ENCODE measurements at regions not wholly inside any gene's neighbourhood (a gene's known extent, or its start where the extent isn't known, plus 50 kb on each side); places are given as distances from the start of the nearest gene placed in this dataset.
A peak's percentile ranks its signal among the peaks of the same experiment; 100 is the strongest.
"Not testable (repeated sequence)": the region's sequence is repeated elsewhere in the genome, so short reads cannot be mapped to it uniquely, and the experiment has no call there.

DNA sequence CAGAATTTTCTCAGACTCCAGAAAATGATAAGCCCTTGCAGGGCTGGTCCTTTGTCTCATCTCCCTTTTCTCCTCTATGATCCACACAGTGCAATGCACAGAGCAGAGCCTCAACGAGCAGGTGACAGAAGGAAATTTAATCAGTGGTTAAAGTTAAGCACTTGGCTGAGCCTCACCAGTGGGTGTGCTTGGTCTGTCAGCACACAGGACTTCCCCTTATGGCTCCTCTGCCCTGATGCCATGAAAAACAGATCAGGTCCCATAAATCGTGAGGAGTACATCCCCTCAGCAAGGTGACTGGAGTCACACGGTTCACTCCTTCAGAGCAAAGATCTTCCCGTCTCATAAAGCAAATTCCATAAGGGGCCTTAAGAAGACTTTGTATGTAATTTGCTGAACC, 818.2 kb downstream of the UQCRFS1 start:
- no peak for DNase-seq

DNA sequence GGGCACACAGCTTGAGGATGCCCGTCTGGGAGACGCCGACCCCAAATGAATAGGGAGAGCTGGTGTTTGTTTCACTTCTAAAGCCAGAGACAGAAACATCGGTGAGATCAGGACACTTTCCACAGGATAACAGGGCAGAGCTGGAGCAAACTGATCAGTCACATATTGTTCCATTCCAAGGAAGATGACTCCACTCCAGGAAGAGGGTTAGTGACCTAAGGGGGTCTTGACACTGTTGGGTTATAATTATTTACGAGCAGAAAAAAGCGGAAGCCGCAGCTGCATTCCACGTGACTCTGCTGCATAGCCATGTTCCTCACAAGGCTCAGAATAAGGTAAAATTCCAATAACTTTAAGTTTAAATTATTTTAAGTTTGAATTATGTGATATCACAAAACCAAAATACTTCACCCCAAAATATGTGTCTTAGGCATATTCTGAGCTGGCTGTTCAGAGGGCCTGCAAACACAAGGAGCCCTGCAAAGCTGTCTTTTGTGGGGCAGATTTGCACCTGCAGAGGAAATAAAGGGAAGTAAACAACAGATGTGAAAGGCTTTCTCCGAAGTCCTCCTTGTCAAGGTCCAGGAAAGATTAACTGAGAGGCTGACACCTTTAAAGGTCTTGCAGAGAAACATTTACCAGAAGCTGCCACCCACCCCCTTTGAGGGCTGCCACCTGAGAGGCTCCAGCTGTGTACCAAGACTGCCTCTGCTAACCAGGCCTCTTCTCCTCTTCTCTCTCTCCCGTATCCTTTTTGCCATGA, 819.2 kb downstream of the UQCRFS1 start:
- DNase-seq, result peak; percentile 19

GRCh38 chr19:28388988-28389387, 824.0 kb downstream of the UQCRFS1 start:
- no peak for DNase-seq

DNA sequence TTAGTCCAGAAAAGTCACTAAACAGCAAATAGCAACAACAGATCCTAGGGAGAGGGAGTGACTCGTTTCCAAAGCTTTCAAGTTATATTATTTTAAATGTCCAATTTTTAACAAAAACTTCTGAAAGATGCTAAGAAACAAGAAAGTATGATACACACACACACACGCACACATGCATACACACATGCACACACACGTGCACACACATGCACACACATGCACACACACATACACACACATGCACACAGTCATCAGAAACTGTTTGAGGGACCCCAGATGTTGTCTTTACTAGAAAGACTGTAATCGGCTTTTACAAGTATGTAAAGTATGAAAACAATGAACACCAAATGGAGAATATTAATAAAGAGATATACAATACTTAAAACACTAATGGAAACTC, 825.4 kb downstream of the UQCRFS1 start:
- DNase-seq, result no peak

GRCh38 chr19:28386470-28386869, 826.5 kb downstream of the UQCRFS1 start:
- DNase-seq, result no peak

- no peak for DNase-seq
Measured at GRCh38 chr19:28386066-28386465, 826.9 kb downstream of the UQCRFS1 start.

DNA sequence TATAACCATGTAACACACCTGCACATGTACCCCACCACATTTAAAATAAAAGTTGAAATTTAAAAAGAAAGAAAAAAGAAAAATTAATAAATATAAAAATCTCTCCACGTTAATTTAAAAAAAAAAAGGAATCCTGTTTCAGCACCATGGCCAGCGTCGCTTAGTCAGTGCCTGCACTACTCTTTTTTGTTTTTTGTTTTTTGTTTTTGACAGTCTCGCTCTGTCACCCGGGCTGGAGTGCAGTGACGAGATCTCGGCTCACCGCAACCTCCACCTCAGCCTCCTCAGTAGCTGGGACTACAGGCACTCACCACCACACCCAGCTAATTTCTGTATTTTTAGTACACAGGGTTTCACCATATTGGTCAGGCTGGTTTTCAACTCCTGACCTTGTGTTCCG, 835.9 kb downstream of the UQCRFS1 start:
- no peak for DNase-seq

- no peak for DNase-seq
Measured at GRCh38 chr19:28374971-28375370, 838.0 kb downstream of the UQCRFS1 start.

DNA sequence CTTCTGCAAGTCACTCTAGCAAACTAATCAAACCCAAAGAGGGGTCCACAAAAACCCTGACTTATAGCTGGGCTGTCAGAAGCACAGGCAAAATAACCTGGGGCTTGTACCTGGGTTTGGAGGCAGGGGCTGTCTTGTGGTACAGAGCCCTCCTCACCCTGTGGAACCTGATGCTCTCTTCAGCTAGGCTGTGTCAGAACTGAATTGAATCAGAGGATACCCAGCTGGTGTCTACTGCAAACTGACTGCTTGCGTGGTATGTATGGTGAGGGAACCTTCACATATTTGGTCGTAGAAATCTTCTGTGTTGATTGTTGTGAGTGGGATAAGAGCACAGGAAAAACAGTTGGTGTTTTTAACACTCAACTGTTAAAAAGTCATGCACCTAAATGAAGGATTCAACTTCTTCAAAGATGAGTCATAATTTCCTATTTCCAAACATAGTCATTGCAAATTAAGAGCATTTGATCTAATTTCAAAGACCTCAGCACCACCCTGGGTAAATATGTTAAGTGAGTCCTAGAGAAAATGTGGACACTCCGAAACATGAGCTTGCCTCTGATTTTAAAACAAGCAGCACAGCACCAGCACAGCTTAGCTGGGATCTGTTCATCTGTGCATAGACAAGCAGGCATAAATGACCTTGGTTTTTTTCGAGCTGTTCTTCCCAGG, 840.2 kb downstream of the UQCRFS1 start:
- no peak for DNase-seq

GRCh38 chr19:28367146-28367545, 845.8 kb downstream of the UQCRFS1 start:
- no peak for DNase-seq

GRCh38 chr19:28363254-28363653, 849.7 kb downstream of the UQCRFS1 start:
- DNase-seq, result no peak

- DNase-seq, result no peak
Measured at GRCh38 chr19:28359431-28360414, 853.2 kb downstream of the UQCRFS1 start.

DNA sequence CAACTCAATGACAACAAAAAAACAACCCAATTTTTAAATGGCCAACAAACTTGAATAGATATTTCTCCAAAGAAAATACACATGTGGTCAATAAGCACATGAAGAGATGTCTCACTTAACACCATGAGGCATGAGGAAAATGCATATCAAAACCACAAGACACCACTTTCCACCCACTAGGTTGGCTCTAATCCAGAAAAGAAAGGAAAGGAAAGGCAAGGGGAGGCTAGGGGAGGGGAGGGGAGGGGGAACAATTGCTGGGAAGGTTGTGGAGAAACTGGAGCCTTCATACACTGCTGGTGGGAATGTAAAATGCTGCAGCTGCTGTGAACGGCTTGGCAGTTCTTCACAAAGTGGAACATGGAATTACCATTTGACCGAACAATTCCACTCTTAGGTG, 854.3 kb downstream of the UQCRFS1 start:
- no peak for DNase-seq

- DNase-seq, result peak; percentile 6
Measured at GRCh38 chr19:28351761-28352160, 861.2 kb downstream of the UQCRFS1 start.

GRCh38 chr19:28351321-28351720, 861.6 kb downstream of the UQCRFS1 start:
- not testable (repeated sequence) for DNase-seq

GRCh38 chr19:28350673-28351072, 862.3 kb downstream of the UQCRFS1 start:
- no peak for DNase-seq

DNA sequence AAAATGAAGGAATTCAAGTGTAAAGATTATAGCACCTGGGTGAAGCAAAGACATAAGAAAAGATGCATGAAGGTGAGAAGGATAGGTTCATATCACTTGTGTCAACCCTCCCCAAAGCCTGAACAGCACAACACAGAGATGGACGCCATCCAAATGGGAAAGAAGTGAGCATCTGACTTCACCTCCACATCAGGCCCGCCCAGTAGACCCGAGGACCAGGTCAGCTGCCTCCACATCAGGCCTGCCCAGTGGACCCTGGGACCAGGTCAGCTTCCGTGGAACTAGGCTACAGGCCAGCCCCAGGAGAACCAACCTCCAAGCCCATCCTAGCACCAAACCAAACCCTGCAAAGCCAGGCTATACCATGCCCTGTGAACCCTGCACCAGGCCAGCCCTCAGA, 862.9 kb downstream of the UQCRFS1 start:
- no peak for DNase-seq

GRCh38 chr19:28349604-28350003, 863.3 kb downstream of the UQCRFS1 start:
- DNase-seq, result no peak

- DNase-seq, result no peak
Measured at GRCh38 chr19:28345811-28346210, 867.1 kb downstream of the UQCRFS1 start.

DNA sequence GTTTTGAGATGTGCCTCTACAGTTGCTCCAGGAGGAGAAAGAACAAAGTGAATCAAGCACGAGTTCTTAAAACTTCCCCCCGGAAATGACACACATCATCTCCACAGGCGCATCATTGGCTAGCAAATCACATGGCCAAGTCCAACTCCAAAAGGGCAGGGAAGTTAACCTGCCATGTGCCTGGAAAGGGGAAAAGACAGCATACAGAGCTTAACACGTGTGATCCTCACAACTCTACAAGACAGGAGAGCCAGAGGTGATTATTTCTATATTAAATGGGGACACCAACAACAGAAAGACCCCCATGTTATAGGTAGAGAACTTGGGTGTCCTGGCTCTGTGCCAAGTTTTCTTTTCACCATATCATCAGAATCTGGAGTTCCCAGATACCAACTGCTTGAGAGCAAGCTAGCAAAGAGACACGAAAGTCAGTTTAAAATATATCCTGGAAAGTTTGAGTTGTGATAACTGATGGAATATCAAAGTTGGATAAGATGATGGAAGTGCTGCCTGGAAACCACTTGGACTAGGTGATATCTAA, 871.1 kb downstream of the UQCRFS1 start:
- DNase-seq, result no peak

- no peak for DNase-seq
Measured at GRCh38 chr19:28334419-28334818, 878.5 kb downstream of the UQCRFS1 start.

DNA sequence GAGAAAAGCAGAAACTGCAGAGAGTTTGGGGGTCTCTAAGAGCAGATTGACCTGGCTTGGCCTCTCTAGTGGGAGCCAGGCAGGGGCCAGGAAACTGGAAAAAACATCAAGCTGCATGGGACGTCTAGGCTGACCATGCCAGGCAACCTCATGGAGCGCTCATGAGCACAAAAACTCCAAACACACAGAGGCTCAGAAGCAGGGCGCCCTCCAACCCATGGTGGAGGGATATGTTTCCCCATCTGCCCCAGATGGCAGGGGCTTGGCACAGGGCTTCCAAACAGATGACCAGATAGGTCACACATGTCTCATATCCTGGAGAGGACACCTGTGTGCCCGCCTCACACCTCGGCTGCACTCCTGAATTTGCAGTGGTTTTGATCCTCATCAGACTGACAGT, 879.0 kb downstream of the UQCRFS1 start:
- no peak for DNase-seq

- DNase-seq, result no peak
Measured at GRCh38 chr19:28332886-28333285, 880.1 kb downstream of the UQCRFS1 start.

Data from fibroblast of skin of right quadriceps (primary cell).